Esophagus muscularis mucosa (tissue), 2 donors: ENCODE measurements at regions not wholly inside any gene's neighbourhood (a gene's known extent, or its start where the extent isn't known, plus 50 kb on each side); places are given as distances from the start of the nearest gene placed in this dataset.

Experiments used
- POLR2A ChIP-seq: fragments of 450-650 bp; IDR thresholded peaks from one replicate; pipeline ENCODE4 v1.6.1; 2017; ENCODE audit warnings: antibody characterized with exemption, moderate library complexity, mild to moderate bottlenecking, low read depth
- POLR2AphosphoS5 ChIP-seq, 2 donors: sonication (generic); formaldehyde crosslinking; IDR thresholded peaks; one replicate each; pipeline ENCODE4 v1.6.1; 2017; ENCODE audit warnings: antibody characterized with exemption in 2 of 2

DNA sequence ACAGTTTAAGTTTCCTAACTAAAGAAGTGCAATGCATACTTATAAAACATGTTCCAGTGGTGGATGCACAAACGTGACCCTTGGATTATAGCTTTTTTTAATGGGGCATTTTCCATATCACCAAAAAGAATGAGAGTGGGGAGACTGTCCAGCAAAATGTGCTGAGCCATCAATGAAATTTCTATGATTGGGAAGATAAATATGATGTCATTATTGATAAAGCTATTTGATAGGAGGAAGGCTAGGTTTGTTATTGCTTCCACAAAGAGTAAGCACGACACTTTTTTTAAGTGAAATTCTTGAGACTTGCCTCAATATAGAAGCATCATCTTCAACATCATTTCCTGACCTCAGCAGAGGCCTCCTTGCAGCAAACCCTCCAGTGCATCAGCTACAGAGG, 174.6 kb upstream of the CLEC14A start:
- no peak for TF ChIP-seq POLR2A
- TF ChIP-seq POLR2AphosphoS5 (IDR thresholded peaks at IDR 0.05) = no peak
